ENCODE measurements at regions not wholly inside any gene's neighbourhood (a gene's known extent, or its start where the extent isn't known, plus 50 kb on each side); places are given as distances from the start of the nearest gene placed in this dataset.
"Not testable (repeated sequence)": the region's sequence is repeated elsewhere in the genome, so short reads cannot be mapped to it uniquely, and the experiment has no call there.

GRCh38 chr3:191085091-191085490, 114.0 kb upstream of the OSTN start:
- H3K36me3 ChIP-seq (ENCODE audit: control insufficient read depth in 4 of 4, insufficient read depth in 3 of 4, low read depth in 1 of 4, low read length in 3 of 4) = no peaks in the 10 kb centered on the region
- DNase-seq (ENCODE audit: low spot score) = no peak
- H3K4me1 ChIP-seq (ENCODE audit: control insufficient read depth in 4 of 4, insufficient read depth in 4 of 4, low read length in 3 of 4) = no peaks in the 10 kb centered on the region
- peaks cover 0 to 4% (median 0%) of the 10 kb centered on the region in 4 donors for H3K27me3 ChIP-seq (ENCODE audit: control insufficient read depth in 4 of 4, insufficient read depth in 4 of 4, low read length in 3 of 4)
- H3K9me3 ChIP-seq (ENCODE audit: control insufficient read depth in 4 of 4, low read length in 3 of 4) = no peaks in the 10 kb centered on the region
- 85% methylated on average over 3 of the region's 3 CpGs for WGBS
- H3K4me3 ChIP-seq (ENCODE audit: low read depth in 1 of 3, low read length in 3 of 3) = no peak overlapping the region
- no peak for TF ChIP-seq SP1 (IDR thresholded peaks at IDR 0.05)
- TF ChIP-seq FOXA1 (IDR thresholded peaks at IDR 0.05) = no peak
- TF ChIP-seq JUND (IDR thresholded peaks at IDR 0.05) = no peak
- TF ChIP-seq HNF4A (conservative IDR thresholded peaks at IDR 0.05) = no peak
- no peak for TF ChIP-seq NR2F2 (IDR thresholded peaks at IDR 0.05)
- TF ChIP-seq REST (IDR thresholded peaks at IDR 0.05) = no peak
- no peak for TF ChIP-seq RAD21 (IDR thresholded peaks at IDR 0.05)
- no peak for TF ChIP-seq HNF4G (IDR thresholded peaks at IDR 0.05)
- no peak for TF ChIP-seq FOXA2 (IDR thresholded peaks at IDR 0.05)
- TF ChIP-seq, protein P1, sequence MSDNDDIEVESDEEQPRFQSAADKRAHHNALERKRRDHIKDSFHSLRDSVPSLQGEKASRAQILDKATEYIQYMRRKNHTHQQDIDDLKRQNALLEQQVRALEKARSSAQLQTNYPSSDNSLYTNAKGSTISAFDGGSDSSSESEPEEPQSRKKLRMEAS (IDR thresholded peaks at IDR 0.05) = no peak
- TF ChIP-seq, protein P2, sequence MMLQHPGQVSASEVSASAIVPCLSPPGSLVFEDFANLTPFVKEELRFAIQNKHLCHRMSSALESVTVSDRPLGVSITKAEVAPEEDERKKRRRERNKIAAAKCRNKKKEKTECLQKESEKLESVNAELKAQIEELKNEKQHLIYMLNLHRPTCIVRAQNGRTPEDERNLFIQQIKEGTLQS (IDR thresholded peaks at IDR 0.05) = no peak
- no peak overlapping the region for H3K9ac ChIP-seq (ENCODE audit: low read depth in 1 of 2, low read length in 2 of 2)
- no peak overlapping the region for H3K27ac ChIP-seq (ENCODE audit: low read depth in 1 of 2, low read length in 2 of 2)

GRCh38 chr3:191078913-191079312, 120.1 kb upstream of the OSTN start:
- not testable (repeated sequence) for H3K9ac ChIP-seq (ENCODE audit: low read depth in 1 of 2, low read length in 2 of 2); H3K9me3 ChIP-seq (ENCODE audit: control insufficient read depth in 4 of 4, low read length in 3 of 4); H3K4me1 ChIP-seq (ENCODE audit: control insufficient read depth in 4 of 4, insufficient read depth in 4 of 4, low read length in 3 of 4); H3K27ac ChIP-seq (ENCODE audit: low read depth in 1 of 2, low read length in 2 of 2); H3K27me3 ChIP-seq (ENCODE audit: control insufficient read depth in 4 of 4, insufficient read depth in 4 of 4, low read length in 3 of 4); H3K4me3 ChIP-seq (ENCODE audit: low read depth in 1 of 3, low read length in 3 of 3); DNase-seq (ENCODE audit: low spot score); H3K36me3 ChIP-seq (ENCODE audit: control insufficient read depth in 4 of 4, insufficient read depth in 3 of 4, low read depth in 1 of 4, low read length in 3 of 4)
- 86% methylated on average over 3 of the region's 3 CpGs for WGBS

DNA sequence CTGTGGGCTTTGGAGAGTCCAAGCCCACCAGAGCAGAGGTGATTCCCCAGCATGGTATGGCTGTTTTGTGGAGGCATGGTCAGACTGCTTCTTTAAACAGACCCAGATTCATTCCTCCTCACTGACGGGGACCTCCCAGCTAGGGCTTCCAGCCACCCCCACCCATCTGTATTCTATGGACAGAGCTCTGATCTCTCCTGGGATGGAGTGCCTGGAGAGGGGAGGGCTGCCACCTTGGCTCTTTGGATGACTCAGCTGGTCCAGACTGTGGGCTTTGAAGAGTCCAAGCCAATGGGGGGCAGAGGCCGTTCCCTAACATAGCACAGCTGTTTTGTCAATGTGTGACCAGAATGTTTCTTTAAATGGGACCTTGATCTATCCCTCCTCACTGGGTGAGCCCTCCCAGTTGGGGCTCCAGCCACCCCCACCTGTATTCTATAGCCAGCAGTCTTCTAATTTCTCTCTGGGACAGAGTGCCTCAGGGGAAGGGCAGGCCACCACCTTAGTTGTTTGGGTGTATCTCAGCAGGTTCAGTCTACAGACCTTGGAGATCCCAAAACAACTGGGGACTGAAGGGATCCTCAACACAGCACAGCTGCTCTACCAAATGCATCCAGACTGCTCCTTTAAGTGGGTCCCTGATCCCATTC, 122.0 kb upstream of the OSTN start:
- no peaks in the 10 kb centered on the region for H3K4me1 ChIP-seq (ENCODE audit: control insufficient read depth in 4 of 4, insufficient read depth in 4 of 4, low read length in 3 of 4)
- 83% methylated on average over 2 of the region's 2 CpGs for WGBS

More for the DNA sequence above, 122.0 kb upstream of the OSTN start:
- Histone ChIP-seq H3K9me3 (ENCODE audit: control insufficient read depth in 4 of 4, low read length in 3 of 4) (peaks cover 0 to 4% (median 0%) of the 10 kb centered on the region in 4 donors), H3K27ac (ENCODE audit: low read depth in 1 of 2, low read length in 2 of 2) (no peak overlapping the region), H3K9ac (ENCODE audit: low read depth in 1 of 2, low read length in 2 of 2) (no peak overlapping the region), H3K36me3 (ENCODE audit: control insufficient read depth in 4 of 4, insufficient read depth in 3 of 4, low read depth in 1 of 4, low read length in 3 of 4) (no peaks in the 10 kb centered on the region), H3K27me3 (ENCODE audit: control insufficient read depth in 4 of 4, insufficient read depth in 4 of 4, low read length in 3 of 4) (no peaks in the 10 kb centered on the region), H3K4me3 (ENCODE audit: low read depth in 1 of 3, low read length in 3 of 3) (no peak overlapping the region)
- DNase-seq (ENCODE audit: low spot score) = no peak
- TF ChIP-seq EGR1 (IDR thresholded peaks at IDR 0.05; ENCODE audit: low read depth in 2 of 2) (no peak), HNF4G (IDR thresholded peaks at IDR 0.05) (no peak), GABPA (IDR thresholded peaks at IDR 0.05 in 1 of 2, conservative IDR thresholded peaks at IDR 0.05 in 1 of 2) (no peak), CTCF (IDR thresholded peaks at IDR 0.05; ENCODE audit: low read depth, low read length, missing input control) (no peak), RAD21 (IDR thresholded peaks at IDR 0.05) (no peak), FOXA1 (IDR thresholded peaks at IDR 0.05) (no peak), NR2F2 (IDR thresholded peaks at IDR 0.05) (no peak), TAF1 (conservative IDR thresholded peaks at IDR 0.05) (no peak), FOXA2 (IDR thresholded peaks at IDR 0.05) (no peak), REST (IDR thresholded peaks at IDR 0.05) (no peak), JUND (IDR thresholded peaks at IDR 0.05) (no peak), YY1 (IDR thresholded peaks at IDR 0.05) (no peak)
- TF ChIP-seq, protein P1 (IDR thresholded peaks at IDR 0.05) = no peak
- TF ChIP-seq, protein P2 (IDR thresholded peaks at IDR 0.05) = no peak
